ENCODE measurements at regions not wholly inside any gene's neighbourhood (a gene's known extent, or its start where the extent isn't known, plus 50 kb on each side); places are given as distances from the start of the nearest gene placed in this dataset.

DNA sequence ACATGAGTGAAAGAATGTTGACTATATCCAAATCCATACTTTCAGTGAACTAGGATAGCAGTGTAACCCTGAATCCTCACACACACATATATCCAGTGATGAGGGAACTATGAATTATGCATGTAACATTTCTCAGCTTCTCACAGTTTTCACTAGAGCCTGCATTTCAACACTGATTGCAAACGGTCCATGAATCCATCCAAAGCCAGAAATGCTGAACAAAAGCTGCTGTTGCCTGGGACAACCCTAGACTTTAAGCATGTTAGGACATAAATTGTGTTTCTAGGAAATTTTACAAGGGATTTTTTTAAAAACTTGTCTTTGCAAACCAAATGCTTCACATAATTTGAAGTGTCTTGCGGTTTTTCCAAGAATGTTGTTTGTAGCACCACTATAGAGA is 2010.0 kb upstream of the WWC1 start:
- TF ChIP-seq, protein P1, sequence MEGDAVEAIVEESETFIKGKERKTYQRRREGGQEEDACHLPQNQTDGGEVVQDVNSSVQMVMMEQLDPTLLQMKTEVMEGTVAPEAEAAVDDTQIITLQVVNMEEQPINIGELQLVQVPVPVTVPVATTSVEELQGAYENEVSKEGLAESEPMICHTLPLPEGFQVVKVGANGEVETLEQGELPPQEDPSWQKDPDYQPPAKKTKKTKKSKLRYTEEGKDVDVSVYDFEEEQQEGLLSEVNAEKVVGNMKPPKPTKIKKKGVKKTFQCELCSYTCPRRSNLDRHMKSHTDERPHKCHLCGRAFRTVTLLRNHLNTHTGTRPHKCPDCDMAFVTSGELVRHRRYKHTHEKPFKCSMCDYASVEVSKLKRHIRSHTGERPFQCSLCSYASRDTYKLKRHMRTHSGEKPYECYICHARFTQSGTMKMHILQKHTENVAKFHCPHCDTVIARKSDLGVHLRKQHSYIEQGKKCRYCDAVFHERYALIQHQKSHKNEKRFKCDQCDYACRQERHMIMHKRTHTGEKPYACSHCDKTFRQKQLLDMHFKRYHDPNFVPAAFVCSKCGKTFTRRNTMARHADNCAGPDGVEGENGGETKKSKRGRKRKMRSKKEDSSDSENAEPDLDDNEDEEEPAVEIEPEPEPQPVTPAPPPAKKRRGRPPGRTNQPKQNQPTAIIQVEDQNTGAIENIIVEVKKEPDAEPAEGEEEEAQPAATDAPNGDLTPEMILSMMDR (IDR thresholded peaks at IDR 0.05; ENCODE audit: insufficient read depth, low read length, poor library complexity, severe bottlenecking) = no peak
- no peak for TF ChIP-seq EZH2phosphoT487 (conservative IDR thresholded peaks at IDR 0.05; ENCODE audit: low read length)

Data from SU-DHL-6 (cell line).